ENCODE measurements at regions not wholly inside any gene's neighbourhood (a gene's known extent, or its start where the extent isn't known, plus 50 kb on each side); places are given as distances from the start of the nearest gene placed in this dataset.

DNA sequence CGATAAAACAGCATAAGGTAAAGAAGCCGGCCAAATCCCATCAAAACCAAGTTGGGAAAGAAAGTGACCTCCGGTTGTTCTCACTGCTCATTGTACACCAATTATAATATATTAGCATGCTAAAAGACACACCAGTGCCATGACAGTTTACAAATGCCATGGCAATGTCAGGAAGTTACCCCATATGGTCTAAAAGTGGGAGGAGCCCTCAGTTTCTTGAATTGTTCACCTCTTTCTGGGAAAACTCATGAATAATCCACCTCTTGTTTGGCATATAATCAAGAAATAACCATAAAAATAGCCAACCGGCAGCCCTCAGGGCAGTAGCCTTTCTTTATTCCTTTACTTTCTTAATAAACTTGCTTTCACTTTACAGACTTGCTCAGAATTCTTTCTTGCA is 544.9 kb upstream of the SETBP1 start:
- CTCF ChIA-PET: no interaction called here

DNA sequence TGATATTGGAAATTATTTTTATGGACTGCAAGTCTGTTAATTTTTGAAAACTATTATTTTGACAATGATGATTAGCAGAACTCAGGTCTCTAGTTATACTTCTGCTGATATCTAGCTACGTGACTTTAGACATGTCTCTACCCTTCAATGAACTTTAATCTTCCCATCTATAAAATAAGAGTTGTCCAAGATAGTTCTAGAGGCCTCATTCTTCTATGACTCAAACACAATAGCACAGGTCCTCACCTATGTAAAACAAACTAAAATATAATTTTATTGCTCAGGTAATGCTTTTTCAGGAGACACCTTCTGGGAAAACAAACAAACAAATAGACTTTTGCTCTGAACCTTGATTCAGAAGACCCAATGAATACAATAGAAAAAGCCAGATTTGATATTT is 544.4 kb upstream of the SETBP1 start:
- Mint-ChIP-seq H3K27me3 (ENCODE audit: unreplicated experiment) (no peaks in the 10 kb centered on the region), H3K9me3 (ENCODE audit: low read depth, unreplicated experiment) (no peaks in the 10 kb centered on the region), H3K36me3 (ENCODE audit: insufficient read depth, unreplicated experiment) (no peaks in the 10 kb centered on the region), H3K4me3 (ENCODE audit: low read depth, unreplicated experiment) (no peak overlapping the region), H3K4me1 (ENCODE audit: low read depth, unreplicated experiment) (no peaks in the 10 kb centered on the region), H3K27ac (ENCODE audit: unreplicated experiment) (no peak overlapping the region)
- intact Hi-C loops (cut with micrococcal nuclease; ENCODE audit: unreplicated experiment): loop anchor here (10.0 kb wide), 1 partner anchor 1078 kb away; no protein-coding TSS in a partner anchor
- DNase-seq: no peak
- CTCF ChIA-PET: no interaction called here
- TF ChIP-seq, protein P1, sequence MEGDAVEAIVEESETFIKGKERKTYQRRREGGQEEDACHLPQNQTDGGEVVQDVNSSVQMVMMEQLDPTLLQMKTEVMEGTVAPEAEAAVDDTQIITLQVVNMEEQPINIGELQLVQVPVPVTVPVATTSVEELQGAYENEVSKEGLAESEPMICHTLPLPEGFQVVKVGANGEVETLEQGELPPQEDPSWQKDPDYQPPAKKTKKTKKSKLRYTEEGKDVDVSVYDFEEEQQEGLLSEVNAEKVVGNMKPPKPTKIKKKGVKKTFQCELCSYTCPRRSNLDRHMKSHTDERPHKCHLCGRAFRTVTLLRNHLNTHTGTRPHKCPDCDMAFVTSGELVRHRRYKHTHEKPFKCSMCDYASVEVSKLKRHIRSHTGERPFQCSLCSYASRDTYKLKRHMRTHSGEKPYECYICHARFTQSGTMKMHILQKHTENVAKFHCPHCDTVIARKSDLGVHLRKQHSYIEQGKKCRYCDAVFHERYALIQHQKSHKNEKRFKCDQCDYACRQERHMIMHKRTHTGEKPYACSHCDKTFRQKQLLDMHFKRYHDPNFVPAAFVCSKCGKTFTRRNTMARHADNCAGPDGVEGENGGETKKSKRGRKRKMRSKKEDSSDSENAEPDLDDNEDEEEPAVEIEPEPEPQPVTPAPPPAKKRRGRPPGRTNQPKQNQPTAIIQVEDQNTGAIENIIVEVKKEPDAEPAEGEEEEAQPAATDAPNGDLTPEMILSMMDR (IDR thresholded peaks at IDR 0.05; ENCODE audit: unreplicated experiment): no peak
- BruUV-seq (replicated peaks): no TSS peak

More for the DNA sequence above, 544.9 kb upstream of the SETBP1 start:
- BruUV-seq (replicated peaks): no TSS peak
- no peaks in the 10 kb centered on the region for H3K4me1 Mint-ChIP-seq (ENCODE audit: low read depth, unreplicated experiment)
- no peak overlapping the region for H3K4me3 Mint-ChIP-seq (ENCODE audit: low read depth, unreplicated experiment)
- no peaks in the 10 kb centered on the region for H3K9me3 Mint-ChIP-seq (ENCODE audit: low read depth, unreplicated experiment)
- no peaks in the 10 kb centered on the region for H3K27me3 Mint-ChIP-seq (ENCODE audit: unreplicated experiment)
- TF ChIP-seq, protein P1 (IDR thresholded peaks at IDR 0.05; ENCODE audit: unreplicated experiment): no peak
- H3K27ac Mint-ChIP-seq (ENCODE audit: unreplicated experiment): no peak overlapping the region
- intact Hi-C loops (cut with micrococcal nuclease; ENCODE audit: unreplicated experiment): loop anchor here (10.0 kb wide), 1 partner anchor 1079 kb away; no protein-coding TSS in a partner anchor
- H3K36me3 Mint-ChIP-seq (ENCODE audit: insufficient read depth, unreplicated experiment): no peaks in the 10 kb centered on the region
- no peak for DNase-seq

DNA sequence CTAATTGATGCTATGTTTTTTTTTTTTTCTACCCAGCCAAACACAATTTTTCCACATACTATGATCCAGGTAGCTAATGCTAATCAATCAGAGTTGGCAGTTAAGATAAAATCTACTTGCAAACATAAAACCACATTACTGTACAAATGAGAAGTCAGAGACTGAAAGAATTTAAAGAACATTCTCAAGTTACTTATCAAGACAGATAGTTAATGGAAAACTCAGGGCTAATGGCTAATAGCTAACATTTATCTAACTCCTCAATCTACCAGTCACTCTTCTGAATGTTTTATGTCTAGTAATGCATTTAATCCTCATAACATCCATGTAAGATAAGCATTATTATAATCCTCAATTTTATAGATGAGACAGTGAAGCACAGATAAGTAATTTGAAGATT is 537.6 kb upstream of the SETBP1 start:
- TF ChIP-seq, protein P1 (IDR thresholded peaks at IDR 0.05; ENCODE audit: unreplicated experiment): no peak
- peaks cover 16% of the 10 kb centered on the region for H3K4me1 Mint-ChIP-seq (ENCODE audit: low read depth, unreplicated experiment)
- no peaks in the 10 kb centered on the region for H3K9me3 Mint-ChIP-seq (ENCODE audit: low read depth, unreplicated experiment)
- intact Hi-C loops (cut with micrococcal nuclease; ENCODE audit: unreplicated experiment): loop anchor here (10.0 kb wide), 1 partner anchor 382 kb away; no protein-coding TSS in a partner anchor
- no peaks in the 10 kb centered on the region for H3K36me3 Mint-ChIP-seq (ENCODE audit: insufficient read depth, unreplicated experiment)
- no TSS peak for BruUV-seq (replicated peaks)
- H3K4me3 Mint-ChIP-seq (ENCODE audit: low read depth, unreplicated experiment): no peak overlapping the region
- no peak for DNase-seq
- no peak overlapping the region for H3K27ac Mint-ChIP-seq (ENCODE audit: unreplicated experiment)
- CTCF ChIA-PET: interaction anchor here (0.6 to 1.0 kb wide), 2 partner anchors 11 to 744 kb away, joined by 3 to 4 read pairs; no protein-coding TSS in a partner anchor
- no peaks in the 10 kb centered on the region for H3K27me3 Mint-ChIP-seq (ENCODE audit: unreplicated experiment)

DNA sequence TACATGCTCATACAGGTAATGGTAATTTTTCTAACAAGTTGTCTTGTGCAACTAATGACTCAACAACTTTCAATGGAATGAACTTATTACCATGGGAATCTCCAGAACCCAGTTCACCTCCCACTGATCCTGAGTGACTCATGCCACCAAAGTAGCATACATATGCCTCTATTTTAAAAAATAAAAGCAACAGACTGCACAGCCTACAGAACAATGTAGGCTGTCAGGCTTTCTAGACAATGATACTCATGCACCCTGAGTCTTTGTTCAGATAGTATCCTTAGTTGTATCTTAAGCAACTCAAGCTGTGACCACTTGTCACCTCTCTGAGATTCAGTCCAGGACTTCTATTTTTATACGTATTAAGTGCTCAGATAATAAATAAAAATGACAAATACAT is 531.0 kb upstream of the SETBP1 start:
- H3K36me3 Mint-ChIP-seq (ENCODE audit: insufficient read depth, unreplicated experiment): no peaks in the 10 kb centered on the region
- intact Hi-C loops (cut with micrococcal nuclease; ENCODE audit: unreplicated experiment): loop anchor here (10.0 kb wide), 1 partner anchor 375 kb away; no protein-coding TSS in a partner anchor
- TF ChIP-seq, protein P1 (IDR thresholded peaks at IDR 0.05; ENCODE audit: unreplicated experiment): no peak
- BruUV-seq (replicated peaks): no TSS peak
- peak; percentile 31 for DNase-seq
- no peak overlapping the region for H3K4me3 Mint-ChIP-seq (ENCODE audit: low read depth, unreplicated experiment)
- H3K4me1 Mint-ChIP-seq (ENCODE audit: low read depth, unreplicated experiment): peaks cover 36% of the 10 kb centered on the region
- CTCF ChIA-PET: no interaction called here
- peaks cover 3% of the 10 kb centered on the region for H3K9me3 Mint-ChIP-seq (ENCODE audit: low read depth, unreplicated experiment)
- no peaks in the 10 kb centered on the region for H3K27me3 Mint-ChIP-seq (ENCODE audit: unreplicated experiment)
- H3K27ac Mint-ChIP-seq (ENCODE audit: unreplicated experiment): peak overlapping the region; percentile 62
